ENCODE measurements at regions not wholly inside any gene's neighbourhood (a gene's known extent, or its start where the extent isn't known, plus 50 kb on each side); places are given as distances from the start of the nearest gene placed in this dataset.
"Not testable (repeated sequence)": the region's sequence is repeated elsewhere in the genome, so short reads cannot be mapped to it uniquely, and the experiment has no call there.

- no peak for DNase-seq (ENCODE audit: low read depth)
Observed at GRCh38 chr6:170193326-170193821, 97.5 kb downstream of the DLL1 start.

- no peak for DNase-seq (ENCODE audit: low read depth)
Observed at GRCh38 chr6:170192905-170193304, 98.0 kb downstream of the DLL1 start.

- DNase-seq (ENCODE audit: low read depth), result not testable (repeated sequence)
Observed at GRCh38 chr6:170192101-170192500, 98.8 kb downstream of the DLL1 start.

- no peak for DNase-seq (ENCODE audit: low read depth)
Observed at GRCh38 chr6:170190046-170190445, 100.8 kb downstream of the DLL1 start.

GRCh38 chr6:170189236-170189635 lies 101.6 kb downstream of the DLL1 start:
- DNase-seq (ENCODE audit: low read depth), result no peak

- DNase-seq (ENCODE audit: low read depth), result no peak
Observed at GRCh38 chr6:170188571-170189001, 102.3 kb downstream of the DLL1 start.

GRCh38 chr6:170187669-170188566 lies 103.0 kb downstream of the DLL1 start:
- no peak for DNase-seq (ENCODE audit: low read depth)

GRCh38 chr6:170186941-170187668 lies 103.8 kb downstream of the DLL1 start:
- no peak for DNase-seq (ENCODE audit: low read depth)

- DNase-seq (ENCODE audit: low read depth), result no peak
Observed at GRCh38 chr6:170186006-170186935, 104.6 kb downstream of the DLL1 start.

GRCh38 chr6:170185175-170185978 lies 105.5 kb downstream of the DLL1 start:
- DNase-seq (ENCODE audit: low read depth), result no peak

GRCh38 chr6:170184316-170184715 lies 106.6 kb downstream of the DLL1 start:
- DNase-seq (ENCODE audit: low read depth), result no peak

- no peak for DNase-seq (ENCODE audit: low read depth)
Observed at GRCh38 chr6:170183521-170183920, 107.4 kb downstream of the DLL1 start.

- DNase-seq (ENCODE audit: low read depth), result no peak
Observed at GRCh38 chr6:170182781-170183120, 108.1 kb downstream of the DLL1 start.

- DNase-seq (ENCODE audit: low read depth), result no peak
Observed at GRCh38 chr6:170182093-170182780, 108.6 kb downstream of the DLL1 start.

GRCh38 chr6:170181338-170181690 lies 109.6 kb downstream of the DLL1 start:
- no peak for DNase-seq (ENCODE audit: low read depth)

GRCh38 chr6:170180671-170181337 lies 110.1 kb downstream of the DLL1 start:
- DNase-seq (ENCODE audit: low read depth), result no peak

- DNase-seq (ENCODE audit: low read depth), result no peak
Observed at GRCh38 chr6:170179616-170180324, 111.1 kb downstream of the DLL1 start.

- peak; percentile 23 for DNase-seq (ENCODE audit: low read depth)
Observed at GRCh38 chr6:170178561-170179477, 112.1 kb downstream of the DLL1 start.

Data from GM04504 (cell line).